CD4-positive, alpha-beta T cell (primary cell): ENCODE measurements at regions not wholly inside any gene's neighbourhood (a gene's known extent, or its start where the extent isn't known, plus 50 kb on each side); places are given as distances from the start of the nearest gene placed in this dataset.

ENCODE experiments used
- ATAC-seq: fragments of 200-7000 bp; cut with Tn5 transposase; one replicate; pipeline ENCODE4 v1.10.0; 2022; ENCODE audit warnings: mild to moderate bottlenecking; ENCODE audit not compliant: poor library complexity
- CTCF ChIA-PET: fragments of 350-600 bp; sonication (Branson Sonifier 250); formaldehyde crosslinking; loops from one replicate; lab custom pipeline; 2021; ENCODE audit warnings: antibody characterized with exemption, inconsistent platforms; lab: Charles Lee
- POLR2A ChIA-PET: fragments of 350-600 bp; sonication (Branson Sonifier 250); formaldehyde crosslinking; loops from one replicate; lab custom pipeline; 2021; ENCODE audit warnings: antibody characterized with exemption, inconsistent platforms; lab: Charles Lee
- DNase-seq, 14 experiments: peaks; one replicate each; pipeline ENCODE4 v3.0.0-alpha.2; 2013 to 2020; ENCODE audit warnings: mixed read lengths in 2 of 14
- H3K27ac ChIP-seq, 2 donors: one replicate each; pipeline versions ENCODE4 v1.5.1 to v1.7.0; 2013; ENCODE audit warnings: low read length in 2 of 2, low read depth in 1 of 2, mild to moderate bottlenecking in 1 of 2
- H3K27me3 ChIP-seq, 2 experiments: 1 replicate in 1 of 2; 2 replicates in 1 of 2; pipeline versions ENCODE4 v1.6.1 to v1.7.0; 2013; ENCODE audit warnings: low read length in 2 of 2, control low read depth in 1 of 2, mild to moderate bottlenecking in 1 of 2, moderate library complexity in 1 of 2; ENCODE audit not compliant: insufficient read depth in 2 of 2, control insufficient read depth in 1 of 2
- H3K36me3 ChIP-seq: one replicate; pipeline ENCODE4 v1.6.1; 2013; ENCODE audit warnings: low read length, control low read depth; ENCODE audit not compliant: insufficient read depth
- H3K4me1 ChIP-seq: one replicate; pipeline ENCODE4 v1.6.1; 2013; ENCODE audit warnings: low read length, control low read depth; ENCODE audit not compliant: insufficient read depth
- H3K4me3 ChIP-seq: one replicate; pipeline ENCODE4 v1.5.1; 2013; ENCODE audit warnings: mild to moderate bottlenecking, low read length, moderate library complexity
- H3K9me3 ChIP-seq, 2 experiments: 1 replicate in 1 of 2; 2 replicates in 1 of 2; pipeline versions ENCODE4 v1.6.1 to v1.7.0; 2013; ENCODE audit warnings: low read length in 2 of 2, mild to moderate bottlenecking in 2 of 2, control low read depth in 1 of 2, moderate library complexity in 1 of 2; ENCODE audit not compliant: control insufficient read depth in 1 of 2, insufficient read depth in 1 of 2
- H3K27ac Mint-ChIP-seq: one replicate; pipeline ENCODE4 v1.8.0; 2020; ENCODE audit warnings: mixed read lengths
- H3K27me3 Mint-ChIP-seq: one replicate; pipeline ENCODE4 v1.8.0; 2021; ENCODE audit warnings: mixed read lengths
- H3K36me3 Mint-ChIP-seq: one replicate; pipeline ENCODE4 v1.8.0; 2021; ENCODE audit warnings: low read depth, mixed read lengths
- H3K4me1 Mint-ChIP-seq: one replicate; pipeline ENCODE4 v1.8.0; 2021; ENCODE audit warnings: low read depth, mixed read lengths
- H3K4me3 Mint-ChIP-seq: one replicate; pipeline ENCODE4 v1.8.0; 2020; ENCODE audit warnings: mild to moderate bottlenecking, mixed read lengths
- H3K9me3 Mint-ChIP-seq: one replicate; pipeline ENCODE4 v1.8.0; 2020; ENCODE audit warnings: mixed read lengths
- CTCF ChIP-seq: fragments of 200-600 bp; IDR thresholded peaks from one replicate; pipeline ENCODE4 v1.8.0; 2022; ENCODE audit warnings: antibody characterized with exemption, mild to moderate bottlenecking
- intact Hi-C, 2 experiments: fragments of 100-400 bp; cut with DNase I in 1 of 2; cut with micrococcal nuclease in 1 of 2; formaldehyde crosslinking; loops; one replicate each; pipeline versions ENCODE4 v1.15.1 to v1.9.0; 2023 to 2025; cut with DNase I, micrococcal nuclease

GRCh38 chrX:112577146-112577545 is 102.6 kb downstream of the LHFPL1 start:
- no peaks in the 10 kb centered on the region for H3K27me3 Mint-ChIP-seq
- Histone ChIP-seq H3K4me1 (no peaks in the 10 kb centered on the region), H3K27me3 (no peaks in the 10 kb centered on the region), H3K9me3 (no peaks in the 10 kb centered on the region), H3K36me3 (no peaks in the 10 kb centered on the region), H3K27ac (no peak overlapping the region), H3K4me3 (no peak overlapping the region)
- no peaks in the 10 kb centered on the region for H3K4me1 Mint-ChIP-seq
- no peak overlapping the region for H3K27ac Mint-ChIP-seq
- DNase-seq (no peak), ATAC-seq (no peak)
- no peaks in the 10 kb centered on the region for H3K36me3 Mint-ChIP-seq
- intact Hi-C loops, result no loop called here
- H3K9me3 Mint-ChIP-seq, result no peaks in the 10 kb centered on the region
- no peak overlapping the region for H3K4me3 Mint-ChIP-seq
- no peak for TF ChIP-seq CTCF
- CTCF ChIA-PET, result no interaction called here
- POLR2A ChIA-PET, result no interaction called here

- intact Hi-C loops, result no loop called here
- no peaks in the 10 kb centered on the region for H3K9me3 ChIP-seq
Observed at GRCh38 chrX:112571388-112571787, 108.3 kb downstream of the LHFPL1 start.

GRCh38 chrX:112555831-112556230 is 123.9 kb downstream of the LHFPL1 start:
- ChIA-PET POLR2A (no interaction called here), CTCF (no interaction called here)
- no peak overlapping the region for H3K27ac Mint-ChIP-seq
- no peak for TF ChIP-seq CTCF
- no peak overlapping the region for H3K4me3 ChIP-seq
- peaks cover 0 to 11% of the 10 kb centered on the region in 2 experiments for H3K9me3 ChIP-seq
- no peaks in the 10 kb centered on the region for H3K36me3 Mint-ChIP-seq
- no peak overlapping the region for H3K4me3 Mint-ChIP-seq
- H3K27me3 Mint-ChIP-seq, result no peaks in the 10 kb centered on the region
- no peaks in the 10 kb centered on the region for H3K4me1 Mint-ChIP-seq
- H3K4me1 ChIP-seq, result no peaks in the 10 kb centered on the region
- no peaks in the 10 kb centered on the region for H3K9me3 Mint-ChIP-seq
- intact Hi-C loops, result no loop called here
- no peak overlapping the region for H3K27ac ChIP-seq
- ATAC-seq (no peak), DNase-seq (no peak)
- H3K36me3 ChIP-seq, result no peaks in the 10 kb centered on the region
- peaks cover 4% of the 10 kb centered on the region in 2 experiments for H3K27me3 ChIP-seq

More at GRCh38 chrX:112571388-112571787, 108.3 kb downstream of the LHFPL1 start:
- no peak for ATAC-seq
- no peaks in the 10 kb centered on the region for H3K36me3 ChIP-seq
- no peak for TF ChIP-seq CTCF
- no peaks in the 10 kb centered on the region for H3K27me3 Mint-ChIP-seq
- POLR2A ChIA-PET, result no interaction called here
- H3K27me3 ChIP-seq, result no peaks in the 10 kb centered on the region
- DNase-seq, result no peak
- no peak overlapping the region for H3K27ac Mint-ChIP-seq
- CTCF ChIA-PET, result no interaction called here
- no peak overlapping the region for H3K27ac ChIP-seq
- H3K4me1 ChIP-seq, result no peaks in the 10 kb centered on the region
- no peaks in the 10 kb centered on the region for H3K4me1 Mint-ChIP-seq
- no peak overlapping the region for H3K4me3 ChIP-seq
- H3K36me3 Mint-ChIP-seq, result no peaks in the 10 kb centered on the region
- no peak overlapping the region for H3K4me3 Mint-ChIP-seq
- no peaks in the 10 kb centered on the region for H3K9me3 Mint-ChIP-seq
